ENCODE measurements at regions not wholly inside any gene's neighbourhood (a gene's known extent, or its start where the extent isn't known, plus 50 kb on each side); places are given as distances from the start of the nearest gene placed in this dataset.

DNA sequence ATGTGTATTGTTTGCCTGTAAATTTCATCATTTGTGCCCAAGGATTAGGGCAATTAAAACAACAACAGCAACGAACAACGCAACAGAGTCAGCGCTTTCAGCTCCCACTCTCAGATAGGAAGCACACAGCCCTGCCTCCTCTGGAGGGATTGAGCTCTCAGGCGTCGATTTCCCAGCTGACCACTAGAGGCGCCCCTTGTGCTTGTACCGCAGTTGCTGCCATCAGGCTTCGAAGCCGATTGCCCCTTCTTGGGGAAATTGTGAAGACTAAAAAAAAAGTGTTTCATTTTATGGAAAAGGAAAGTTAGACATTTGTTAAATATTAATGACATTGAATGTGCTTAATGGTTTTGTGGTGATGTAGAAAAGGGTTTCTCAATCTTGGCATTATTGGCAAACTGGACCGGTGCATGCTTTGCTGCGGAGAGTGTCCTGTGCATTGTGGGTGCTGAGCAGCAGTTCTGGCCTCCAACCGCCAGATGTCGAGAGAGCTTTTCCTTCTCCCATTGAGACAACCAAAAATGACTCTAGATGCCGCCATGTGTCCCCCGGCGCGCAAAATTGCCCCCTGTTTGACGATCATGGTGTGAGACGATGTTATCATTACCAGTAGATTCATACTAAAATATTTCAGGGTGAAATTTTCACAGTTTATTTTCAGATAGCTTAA, 650.4 kb upstream of the RBFOX1 start:
- Histone ChIP-seq H3K27me3 (ENCODE audit: insufficient read depth, poor library complexity, severe bottlenecking) (no peaks in the 10 kb centered on the region), H3K9me3 (ENCODE audit: severe bottlenecking) (no peaks in the 10 kb centered on the region), H3K27ac (ENCODE audit: poor library complexity, severe bottlenecking) (no peak overlapping the region), H3K4me1 (ENCODE audit: insufficient read depth, poor library complexity, severe bottlenecking) (no peaks in the 10 kb centered on the region), H3K4me3 (ENCODE audit: severe bottlenecking) (no peak overlapping the region), H3K36me3 (ENCODE audit: low read depth) (no peaks in the 10 kb centered on the region)
- DNase-seq (ENCODE audit: low spot score) (no peak), ATAC-seq (ENCODE audit: low read depth) (no peak)
- TF ChIP-seq, protein P1, sequence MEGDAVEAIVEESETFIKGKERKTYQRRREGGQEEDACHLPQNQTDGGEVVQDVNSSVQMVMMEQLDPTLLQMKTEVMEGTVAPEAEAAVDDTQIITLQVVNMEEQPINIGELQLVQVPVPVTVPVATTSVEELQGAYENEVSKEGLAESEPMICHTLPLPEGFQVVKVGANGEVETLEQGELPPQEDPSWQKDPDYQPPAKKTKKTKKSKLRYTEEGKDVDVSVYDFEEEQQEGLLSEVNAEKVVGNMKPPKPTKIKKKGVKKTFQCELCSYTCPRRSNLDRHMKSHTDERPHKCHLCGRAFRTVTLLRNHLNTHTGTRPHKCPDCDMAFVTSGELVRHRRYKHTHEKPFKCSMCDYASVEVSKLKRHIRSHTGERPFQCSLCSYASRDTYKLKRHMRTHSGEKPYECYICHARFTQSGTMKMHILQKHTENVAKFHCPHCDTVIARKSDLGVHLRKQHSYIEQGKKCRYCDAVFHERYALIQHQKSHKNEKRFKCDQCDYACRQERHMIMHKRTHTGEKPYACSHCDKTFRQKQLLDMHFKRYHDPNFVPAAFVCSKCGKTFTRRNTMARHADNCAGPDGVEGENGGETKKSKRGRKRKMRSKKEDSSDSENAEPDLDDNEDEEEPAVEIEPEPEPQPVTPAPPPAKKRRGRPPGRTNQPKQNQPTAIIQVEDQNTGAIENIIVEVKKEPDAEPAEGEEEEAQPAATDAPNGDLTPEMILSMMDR (IDR thresholded peaks at IDR 0.05; ENCODE audit: poor library complexity, severe bottlenecking) = peak; percentile 44

- Histone ChIP-seq H3K4me1 (ENCODE audit: insufficient read depth, poor library complexity, severe bottlenecking) (no peaks in the 10 kb centered on the region), H3K4me3 (ENCODE audit: severe bottlenecking) (no peak overlapping the region), H3K27me3 (ENCODE audit: insufficient read depth, poor library complexity, severe bottlenecking) (no peaks in the 10 kb centered on the region), H3K36me3 (ENCODE audit: low read depth) (no peaks in the 10 kb centered on the region), H3K9me3 (ENCODE audit: severe bottlenecking) (no peaks in the 10 kb centered on the region), H3K27ac (ENCODE audit: poor library complexity, severe bottlenecking) (no peak overlapping the region)
- DNase-seq (ENCODE audit: low spot score) (no peak), ATAC-seq (ENCODE audit: low read depth) (no peak)
- TF ChIP-seq, protein P1 (IDR thresholded peaks at IDR 0.05; ENCODE audit: poor library complexity, severe bottlenecking) = no peak
Observed at GRCh38 chr16:6678586-6678985, 654.1 kb upstream of the RBFOX1 start.

GRCh38 chr16:6674071-6674470, 658.6 kb upstream of the RBFOX1 start:
- Histone ChIP-seq H3K27ac (ENCODE audit: poor library complexity, severe bottlenecking) (no peak overlapping the region), H3K4me3 (ENCODE audit: severe bottlenecking) (no peak overlapping the region), H3K36me3 (ENCODE audit: low read depth) (no peaks in the 10 kb centered on the region), H3K4me1 (ENCODE audit: insufficient read depth, poor library complexity, severe bottlenecking) (no peaks in the 10 kb centered on the region), H3K9me3 (ENCODE audit: severe bottlenecking) (no peaks in the 10 kb centered on the region), H3K27me3 (ENCODE audit: insufficient read depth, poor library complexity, severe bottlenecking) (no peaks in the 10 kb centered on the region)
- TF ChIP-seq, protein P1 (IDR thresholded peaks at IDR 0.05; ENCODE audit: poor library complexity, severe bottlenecking) = no peak
- ATAC-seq (ENCODE audit: low read depth) = no peak
- no peak for DNase-seq (ENCODE audit: low spot score)

DNA sequence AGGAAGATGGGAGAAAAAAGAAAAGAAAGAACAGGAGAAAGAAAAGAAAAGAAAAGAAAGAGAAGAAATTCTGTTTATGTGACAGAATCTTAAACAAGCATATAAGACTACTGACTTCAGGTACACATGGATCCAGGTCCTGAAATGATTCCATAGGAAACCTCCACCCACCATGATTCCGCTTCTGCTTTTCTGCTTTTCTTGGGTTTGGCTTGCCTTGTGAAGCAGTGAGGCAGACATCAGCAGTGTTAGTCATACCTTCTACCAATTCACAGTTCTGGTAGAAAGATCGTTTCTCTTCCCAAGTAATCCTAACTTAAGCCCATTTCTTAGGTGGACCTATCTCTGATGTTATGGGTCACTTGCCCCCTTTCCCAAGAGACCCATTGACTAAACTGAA, 660.1 kb upstream of the RBFOX1 start:
- Histone ChIP-seq H3K27ac (ENCODE audit: poor library complexity, severe bottlenecking) (no peak overlapping the region), H3K9me3 (ENCODE audit: severe bottlenecking) (no peaks in the 10 kb centered on the region), H3K4me3 (ENCODE audit: severe bottlenecking) (no peak overlapping the region), H3K36me3 (ENCODE audit: low read depth) (no peaks in the 10 kb centered on the region), H3K27me3 (ENCODE audit: insufficient read depth, poor library complexity, severe bottlenecking) (no peaks in the 10 kb centered on the region), H3K4me1 (ENCODE audit: insufficient read depth, poor library complexity, severe bottlenecking) (no peaks in the 10 kb centered on the region)
- TF ChIP-seq, protein P1 (IDR thresholded peaks at IDR 0.05; ENCODE audit: poor library complexity, severe bottlenecking) = no peak
- ATAC-seq (ENCODE audit: low read depth) (no peak), DNase-seq (ENCODE audit: low spot score) (no peak)

- TF ChIP-seq, protein P1 (IDR thresholded peaks at IDR 0.05; ENCODE audit: poor library complexity, severe bottlenecking) = no peak
- no peak overlapping the region for H3K27ac ChIP-seq (ENCODE audit: poor library complexity, severe bottlenecking)
Observed at GRCh38 chr16:6667393-6667792, 665.3 kb upstream of the RBFOX1 start.

More at GRCh38 chr16:6667393-6667792, 665.3 kb upstream of the RBFOX1 start:
- no peak overlapping the region for H3K4me3 ChIP-seq (ENCODE audit: severe bottlenecking)
- H3K36me3 ChIP-seq (ENCODE audit: low read depth) = no peaks in the 10 kb centered on the region
- H3K4me1 ChIP-seq (ENCODE audit: insufficient read depth, poor library complexity, severe bottlenecking) = no peaks in the 10 kb centered on the region
- no peak for ATAC-seq (ENCODE audit: low read depth)
- no peak for DNase-seq (ENCODE audit: low spot score)
- no peaks in the 10 kb centered on the region for H3K9me3 ChIP-seq (ENCODE audit: severe bottlenecking)
- H3K27me3 ChIP-seq (ENCODE audit: insufficient read depth, poor library complexity, severe bottlenecking) = no peaks in the 10 kb centered on the region
